ENCODE measurements at regions not wholly inside any gene's neighbourhood (a gene's known extent, or its start where the extent isn't known, plus 50 kb on each side); places are given as distances from the start of the nearest gene placed in this dataset.
A peak's percentile ranks its signal among the peaks of the same experiment; 100 is the strongest.

DNA sequence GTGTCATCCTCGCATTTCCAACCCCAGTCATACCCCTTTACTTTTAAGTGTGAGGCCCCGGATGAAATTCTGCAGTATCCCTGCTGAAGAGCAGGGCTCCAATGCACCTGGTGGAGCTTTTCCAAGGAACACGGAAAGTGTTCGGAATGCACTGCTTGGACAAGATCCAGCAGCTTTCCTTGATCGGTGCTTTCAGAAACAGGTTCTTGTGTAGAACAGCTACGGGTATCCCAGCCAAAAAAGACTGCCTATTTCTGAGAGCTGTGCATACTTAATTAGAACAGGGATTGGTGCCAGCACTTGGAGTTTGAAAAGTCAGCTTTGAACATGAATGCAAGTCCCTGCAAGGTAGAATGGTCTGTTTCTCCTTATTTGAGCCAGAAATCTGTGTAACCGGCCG, 87.2 kb upstream of the C1QTNF9B start:
- DNase-seq = no peak

GRCh38 chr13:23985060-23985459, 87.8 kb upstream of the C1QTNF9B start:
- no peak for DNase-seq

DNA sequence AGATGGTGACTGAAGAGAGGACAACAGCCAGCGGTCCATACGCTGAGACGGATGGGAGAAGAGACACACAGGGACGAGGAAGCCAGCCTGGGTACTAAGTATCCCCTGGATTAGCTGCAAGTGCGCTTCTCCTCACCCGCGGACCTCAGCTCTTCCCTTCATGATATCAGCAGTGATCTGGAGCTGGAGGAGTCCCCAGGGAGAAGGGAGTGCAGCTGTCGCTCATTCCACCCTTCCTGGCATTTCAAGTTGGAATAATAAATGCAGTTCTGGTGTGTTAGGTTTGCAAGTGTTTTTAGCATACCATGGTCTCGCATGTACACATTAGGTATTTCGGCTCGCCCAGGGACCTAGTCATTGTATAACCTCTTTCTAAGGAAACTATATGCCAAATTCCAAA, 88.5 kb upstream of the C1QTNF9B start:
- DNase-seq = peak; percentile 86

GRCh38 chr13:23986619-23987018, 89.3 kb upstream of the C1QTNF9B start:
- no peak for DNase-seq

DNA sequence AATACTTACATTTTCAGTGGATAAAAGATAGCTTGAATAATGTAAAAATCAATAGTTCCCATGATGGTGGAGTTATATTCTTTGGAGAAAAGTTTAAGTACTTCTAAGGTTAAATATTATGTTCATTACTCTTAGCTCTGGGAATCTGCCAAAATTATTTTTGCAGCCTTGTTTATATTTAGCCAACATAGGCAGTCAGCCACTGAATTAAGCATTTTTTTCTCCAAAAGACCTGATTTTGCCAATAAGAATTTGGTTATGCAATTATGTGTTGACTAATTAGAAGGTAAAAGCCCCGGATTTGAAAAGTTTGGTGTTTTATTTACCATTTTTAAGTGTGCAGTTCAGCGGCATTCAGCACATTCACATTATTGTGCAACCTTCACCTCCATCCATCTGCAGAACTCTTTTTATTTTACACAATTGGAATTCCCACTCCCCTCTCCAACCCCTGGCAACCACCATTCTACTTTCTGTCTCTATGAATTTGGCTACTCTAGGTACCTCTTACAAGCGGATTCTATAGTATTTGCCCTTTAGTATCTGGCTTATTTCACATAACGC, 90.1 kb upstream of the C1QTNF9B start:
- DNase-seq = no peak

DNA sequence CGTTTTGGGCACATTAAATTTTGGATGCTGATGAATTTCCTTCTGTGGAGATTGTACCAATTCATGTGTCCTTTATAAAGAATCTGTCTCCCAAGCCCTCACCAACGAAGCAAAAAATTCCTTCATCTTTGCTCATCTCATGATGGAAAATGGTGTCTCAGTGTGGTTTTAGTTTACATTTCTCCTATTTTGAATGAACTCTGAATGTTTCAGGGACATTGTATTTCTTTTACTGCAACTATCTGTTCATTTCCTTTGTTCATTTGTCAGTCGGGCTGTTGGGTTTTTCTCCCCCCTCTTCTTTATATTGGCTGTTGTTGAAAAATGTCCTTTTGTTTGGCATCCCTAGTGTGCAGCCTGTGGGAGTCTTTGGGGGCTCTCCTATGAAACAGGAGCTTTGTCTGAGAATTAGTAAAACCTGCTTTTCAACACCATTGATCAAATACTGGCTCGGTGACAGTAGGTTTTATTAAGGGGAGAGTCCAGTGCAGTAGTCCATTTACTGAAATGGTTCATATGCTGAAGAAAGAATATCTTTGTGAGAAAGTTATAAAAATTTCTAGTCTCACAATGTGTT, 91.3 kb upstream of the C1QTNF9B start:
- DNase-seq = no peak

DNA sequence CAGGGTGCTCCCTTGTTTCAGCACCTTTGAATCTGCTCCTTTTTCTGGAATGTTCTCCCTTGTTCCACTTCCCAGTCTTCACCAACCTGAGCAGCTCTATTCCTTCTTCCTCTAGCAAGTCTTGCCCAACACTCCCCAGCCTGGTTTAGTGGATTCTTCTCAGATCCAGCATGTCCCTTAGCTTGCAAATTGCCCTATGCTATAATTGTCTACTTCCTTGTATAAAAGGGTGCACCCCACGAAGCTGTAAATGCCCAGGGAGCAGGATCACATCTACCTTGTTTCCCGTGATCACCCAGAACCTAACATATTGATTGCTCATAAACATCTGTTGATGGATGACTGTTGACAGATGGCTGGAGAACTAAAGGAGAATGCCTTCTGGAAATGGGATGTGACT, 93.2 kb upstream of the C1QTNF9B start:
- DNase-seq = no peak

DNA sequence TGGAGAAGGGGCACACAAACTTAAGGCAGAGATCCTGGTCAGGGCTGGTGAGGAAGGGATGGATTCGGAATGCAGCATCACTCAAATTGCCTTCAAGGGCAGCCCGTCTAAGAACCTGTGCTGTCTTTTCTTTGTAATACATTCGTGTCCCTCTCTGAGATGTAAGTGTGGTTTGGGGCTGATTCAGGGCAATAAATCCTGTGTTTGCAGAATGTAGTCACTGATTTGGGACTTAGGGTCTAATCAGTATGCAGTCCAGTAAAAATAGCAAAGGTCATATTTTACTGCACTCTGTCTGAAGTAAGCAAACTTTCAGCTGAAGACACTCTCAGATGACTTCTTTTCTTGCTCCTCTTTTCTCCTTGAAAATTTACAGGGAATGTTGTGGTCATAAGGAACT, 93.8 kb upstream of the C1QTNF9B start:
- no peak for DNase-seq

- DNase-seq = no peak
These were observed 95.7 kb upstream of the C1QTNF9B start for GRCh38 chr13:23992781-23993679.

DNA sequence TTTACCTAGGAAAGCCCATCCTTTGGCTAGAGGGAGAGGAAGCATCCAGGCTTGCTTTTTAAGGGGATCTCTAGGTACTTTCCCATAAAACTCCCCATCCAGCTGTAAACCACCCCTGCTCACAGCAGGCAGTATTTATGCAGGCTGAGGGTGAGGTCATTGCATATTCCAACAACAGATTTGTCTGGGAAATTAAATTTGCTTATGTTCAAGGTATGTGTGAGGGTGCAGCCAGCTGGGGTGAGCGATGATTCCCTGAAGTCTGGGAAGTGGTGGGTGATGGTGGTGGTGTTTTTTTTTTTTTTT, 96.3 kb upstream of the C1QTNF9B start:
- peak; percentile 36 for DNase-seq

GRCh38 chr13:23995283-23996073, 98.2 kb upstream of the C1QTNF9B start:
- no peak for DNase-seq

GRCh38 chr13:23996456-23996855, 99.2 kb upstream of the C1QTNF9B start:
- DNase-seq = no peak

GRCh38 chr13:23999424-23999823, 102.1 kb upstream of the C1QTNF9B start:
- peak; percentile 89 for DNase-seq

- no peak for DNase-seq
These were observed 105.0 kb upstream of the C1QTNF9B start for GRCh38 chr13:24002206-24002815.

GRCh38 chr13:24004142-24004899, 107.0 kb upstream of the C1QTNF9B start:
- no peak for DNase-seq

DNA sequence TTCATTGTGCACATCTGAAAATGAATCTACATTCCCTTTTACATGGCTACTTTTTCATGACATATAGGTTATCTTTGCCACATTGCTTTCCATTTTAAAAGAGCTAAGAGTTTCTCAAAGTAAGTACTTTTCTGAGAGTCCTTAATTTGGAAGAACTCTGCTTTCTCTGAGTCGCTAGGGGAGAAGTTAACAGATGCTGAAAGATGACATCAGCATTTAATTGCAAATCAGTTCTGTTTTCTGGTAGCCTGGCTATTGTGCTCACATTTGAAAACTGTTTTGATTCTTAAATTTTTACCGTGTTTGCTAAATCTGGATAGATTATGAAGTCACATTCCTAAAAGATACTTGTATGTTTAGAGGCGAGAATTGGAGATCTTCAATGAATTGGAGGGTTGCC, 107.7 kb upstream of the C1QTNF9B start:
- no peak for DNase-seq

DNA sequence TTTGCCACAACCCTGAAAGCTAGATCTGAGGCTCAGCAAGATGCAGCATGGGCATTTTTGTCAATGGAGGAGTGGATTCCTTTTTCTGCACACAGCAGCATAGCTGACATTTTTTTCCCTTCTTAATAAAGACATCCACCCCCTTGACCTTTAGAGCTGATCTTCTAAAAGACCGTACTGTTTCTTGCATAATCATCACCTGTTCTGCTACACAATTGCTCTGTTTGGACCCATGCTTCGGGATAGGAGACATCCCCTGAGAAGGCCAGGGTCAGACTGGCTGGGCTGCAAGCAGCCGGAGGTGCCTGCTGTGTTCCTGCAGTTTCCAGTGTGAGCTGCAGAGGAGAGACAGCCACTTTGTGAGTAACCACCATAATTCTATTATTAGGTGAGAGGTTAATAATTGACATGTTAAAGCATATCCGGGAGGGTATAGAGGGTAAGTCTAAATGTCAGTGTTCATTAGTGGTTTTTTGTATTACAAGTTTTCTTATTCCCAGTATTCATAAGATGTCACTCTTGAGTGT, 108.5 kb upstream of the C1QTNF9B start:
- DNase-seq = no peak

DNA sequence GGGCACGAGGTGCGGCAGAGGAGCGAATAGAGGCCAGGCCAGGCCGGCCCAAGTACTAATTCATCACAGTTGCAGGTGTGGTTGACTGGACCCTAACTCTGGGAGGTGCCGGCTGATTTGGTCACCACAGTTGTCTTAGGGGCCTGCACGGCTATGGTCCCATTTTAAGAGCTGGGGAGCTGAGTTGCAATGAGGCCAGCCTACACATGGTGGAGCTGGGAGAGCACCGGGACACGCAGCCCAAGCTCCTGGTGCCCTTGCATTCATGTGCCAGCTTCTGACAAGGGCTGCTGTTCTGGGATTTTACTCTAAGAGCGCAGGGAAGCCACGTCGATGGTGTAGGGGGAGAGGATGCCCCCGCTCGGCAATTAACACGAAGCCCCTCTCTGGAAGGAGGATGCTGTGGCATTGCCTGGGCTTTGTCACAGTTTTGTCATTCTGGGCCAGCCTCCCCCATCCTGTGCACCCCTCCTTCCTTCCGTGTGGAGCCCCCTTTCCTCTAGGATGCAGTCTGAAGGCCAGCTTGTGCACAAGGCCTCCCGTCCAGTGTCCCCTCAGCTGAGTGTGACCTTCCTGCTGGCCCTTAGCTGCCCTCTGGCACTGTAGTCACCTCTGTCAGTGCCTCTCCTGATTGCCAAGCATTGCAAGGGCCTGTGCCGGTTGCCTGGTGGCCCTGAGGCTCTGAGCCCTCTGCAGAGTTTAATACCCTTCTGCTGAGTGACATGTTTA, 109.4 kb upstream of the C1QTNF9B start:
- no peak for DNase-seq

GRCh38 chr13:24007979-24008620, 110.8 kb upstream of the C1QTNF9B start:
- DNase-seq = no peak

DNA sequence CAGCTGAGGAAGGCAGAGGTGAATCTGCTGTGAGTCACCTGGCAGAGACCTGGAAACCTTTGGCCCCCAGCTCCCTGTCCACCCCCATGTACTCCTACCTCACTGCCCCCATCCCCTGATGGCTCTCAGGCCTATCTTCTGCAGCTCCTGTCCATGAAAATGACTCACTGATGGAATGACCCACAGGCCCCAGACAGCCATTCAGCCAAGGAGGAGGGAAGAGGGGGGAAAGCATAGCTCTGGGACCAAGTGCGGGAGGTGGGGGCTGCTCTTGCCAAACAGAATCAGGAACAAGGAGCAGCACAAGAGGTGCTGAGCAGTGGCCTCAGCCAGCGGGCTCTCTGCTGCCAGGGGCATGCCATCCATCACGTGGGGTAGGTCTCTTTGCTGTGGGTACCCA, 111.4 kb upstream of the C1QTNF9B start:
- no peak for DNase-seq

- DNase-seq = no peak
These were observed 114.0 kb upstream of the C1QTNF9B start for GRCh38 chr13:24011266-24011665.

Data from NCI-H526 treated with DMSO at 0.1 percent for 48 hours (cell line).